Activated T-cell treated with anti-CD3 and anti-CD28 coated beads for 4 hours (primary cell): ENCODE measurements at regions not wholly inside any gene's neighbourhood (a gene's known extent, or its start where the extent isn't known, plus 50 kb on each side); places are given as distances from the start of the nearest gene placed in this dataset.
"Not testable (repeated sequence)": the region's sequence is repeated elsewhere in the genome, so short reads cannot be mapped to it uniquely, and the experiment has no call there.

ENCODE experiments used
- DNase-seq: peaks from one replicate; pipeline ENCODE4 v3.0.0-alpha.2; 2020

DNA sequence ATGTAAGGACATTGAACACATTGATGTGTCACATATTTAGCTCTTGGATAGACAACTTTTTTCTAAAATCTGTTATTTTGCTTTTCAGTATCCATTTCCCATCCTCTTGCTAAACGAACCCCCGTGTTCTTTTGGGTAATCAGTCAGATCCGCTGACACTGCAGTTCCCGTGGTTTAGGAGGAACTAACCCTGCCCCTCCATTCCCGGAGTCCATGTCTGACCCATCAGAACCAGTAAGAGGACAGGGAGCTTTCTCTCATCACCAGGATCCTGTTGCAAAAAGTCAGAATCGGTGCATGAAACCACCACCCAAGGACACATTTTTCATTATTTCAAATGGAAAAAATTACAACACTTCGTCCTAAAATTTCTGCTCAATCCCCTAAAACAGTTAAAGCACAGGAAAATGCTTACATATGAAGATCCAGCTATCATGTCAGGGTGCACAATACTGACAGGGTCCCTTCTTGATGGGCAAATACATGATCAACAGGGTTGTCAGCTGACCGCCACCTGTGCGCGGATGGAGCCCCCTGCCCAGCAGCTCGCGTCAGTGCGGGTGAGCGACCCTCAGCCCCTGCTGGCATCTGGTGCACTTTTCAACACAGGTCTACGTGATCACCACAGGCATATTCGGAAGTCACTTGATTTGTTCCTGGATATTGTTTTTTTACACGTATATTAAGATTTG is 276.8 kb downstream of the ADGRD1 start:
- no peak for DNase-seq

DNA sequence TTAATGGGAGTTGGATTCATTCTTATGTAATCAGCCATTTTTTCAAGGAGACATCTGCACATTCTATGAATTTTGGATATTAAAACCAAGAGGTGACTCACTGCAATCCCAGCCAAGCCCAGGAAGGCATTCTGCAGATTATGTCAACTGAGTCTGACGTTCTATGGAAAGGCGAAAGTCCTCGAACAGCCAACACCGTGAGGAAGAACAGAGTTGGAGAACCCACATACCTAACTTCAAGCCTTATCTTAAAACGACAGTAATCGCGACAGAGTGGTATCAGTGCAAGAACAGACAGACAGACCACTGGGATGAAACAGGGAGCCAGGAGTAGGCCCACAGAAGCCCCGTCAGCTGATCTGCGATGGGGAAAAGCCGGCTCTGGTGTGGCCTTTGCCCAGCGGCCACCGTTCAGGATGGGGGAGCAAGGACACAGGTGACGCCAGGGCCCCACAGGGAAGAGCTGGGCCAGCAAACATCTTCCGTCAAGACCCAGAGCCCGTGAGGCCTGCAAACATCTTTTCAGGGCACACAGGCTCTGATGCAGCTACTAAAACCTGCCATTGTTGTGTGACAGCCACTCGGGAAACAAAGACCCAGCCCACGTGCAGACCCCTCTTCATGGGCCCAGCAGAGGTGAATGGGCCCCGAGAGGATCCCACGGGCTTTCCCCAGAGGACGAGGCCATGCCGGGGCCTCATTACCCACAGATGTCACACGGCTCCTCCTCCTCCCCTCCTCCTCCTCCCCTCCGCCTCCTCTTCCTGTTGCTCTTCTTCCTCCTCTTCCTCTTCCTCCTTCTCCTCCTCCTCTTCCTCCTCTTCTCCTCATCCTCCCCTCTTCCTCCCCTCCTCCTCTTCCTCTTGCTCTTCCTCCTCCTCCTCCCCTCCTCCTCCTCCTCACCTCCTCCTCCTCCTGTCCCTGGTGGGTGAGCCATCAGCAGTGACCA is 277.6 kb downstream of the ADGRD1 start:
- DNase-seq: no peak

DNA sequence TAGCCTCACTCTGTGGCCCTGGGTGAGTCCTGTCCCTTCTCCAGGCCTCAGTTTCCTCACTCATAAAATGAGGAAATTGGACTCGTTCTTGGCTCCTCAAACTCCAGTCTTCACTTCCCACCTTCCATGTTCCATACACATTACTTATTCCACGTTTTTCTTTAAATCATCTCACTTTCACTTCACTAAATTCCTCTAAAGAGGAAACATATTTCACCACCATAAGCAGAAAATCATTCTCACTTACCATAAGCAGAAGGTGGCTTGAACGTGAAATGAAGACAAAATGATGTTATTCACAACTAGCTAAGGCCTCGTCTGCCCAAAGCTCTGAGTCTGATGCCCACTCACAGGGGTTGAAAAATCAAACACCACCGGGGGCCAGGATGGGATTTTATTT is 278.3 kb downstream of the ADGRD1 start:
- no peak for DNase-seq

DNA sequence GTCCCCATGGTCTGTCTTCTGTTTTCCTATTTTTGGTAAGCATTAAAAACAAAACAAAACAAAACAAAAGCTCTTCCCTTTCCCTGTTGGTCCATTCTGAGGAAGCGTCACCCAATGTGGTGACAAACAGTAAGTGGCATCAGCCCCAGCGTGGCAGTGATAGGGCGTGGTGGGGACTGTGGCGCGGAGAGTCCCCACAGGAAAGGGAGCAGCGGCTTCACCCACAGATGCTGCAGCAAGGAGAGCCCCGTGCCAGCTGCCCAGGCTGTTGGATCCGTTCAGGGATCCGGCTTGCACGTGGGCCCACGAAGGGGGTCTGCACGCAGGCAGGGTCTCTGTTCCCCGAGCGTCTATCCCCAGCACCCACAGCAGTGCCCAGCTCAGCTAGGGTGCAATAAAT is 279.2 kb downstream of the ADGRD1 start:
- not testable (repeated sequence) for DNase-seq

DNA sequence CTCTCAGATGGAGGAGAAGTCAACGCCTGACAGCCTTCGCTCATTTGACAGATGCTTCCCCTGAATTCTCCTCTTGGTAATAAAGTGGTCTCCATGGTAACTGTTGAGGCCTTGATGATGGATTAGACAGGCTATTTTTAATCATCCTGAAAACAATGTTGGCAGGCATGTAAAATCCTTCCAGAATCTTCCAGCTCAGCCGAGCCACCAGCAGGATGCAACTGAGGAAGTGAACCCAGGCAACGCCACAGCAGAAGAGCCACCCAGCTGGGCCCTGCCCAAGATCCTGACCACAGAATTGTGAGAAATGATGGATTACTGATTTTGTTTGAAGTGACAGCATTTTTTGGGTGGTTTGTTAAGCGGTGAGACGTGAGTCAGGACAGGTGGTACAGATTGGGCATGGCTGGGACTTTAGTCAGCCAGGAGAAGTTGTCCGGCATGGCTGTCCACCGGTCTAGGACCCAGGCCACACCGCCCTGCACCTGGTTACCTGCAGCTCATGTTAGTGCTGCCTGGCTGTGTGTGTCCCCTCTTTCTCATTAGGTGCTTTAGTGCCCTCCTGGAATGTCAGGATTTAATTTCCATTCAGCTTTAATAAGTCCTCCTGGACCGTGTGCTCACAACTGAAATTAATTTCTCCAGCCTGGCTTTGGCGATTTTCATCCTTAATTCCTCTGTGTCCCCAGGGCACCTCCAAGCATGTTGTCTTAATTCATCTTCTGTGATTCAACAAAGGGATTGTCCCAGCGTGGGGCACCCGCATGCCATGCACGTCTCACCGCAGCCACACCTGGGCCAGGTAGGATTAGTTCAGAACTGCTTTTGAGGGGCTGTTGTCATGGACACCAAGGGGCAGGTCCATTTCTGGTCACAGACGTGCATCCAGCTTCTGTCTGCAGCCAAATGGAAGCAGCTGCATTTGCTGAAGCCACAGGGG is 280.4 kb downstream of the ADGRD1 start:
- DNase-seq: not testable (repeated sequence)

DNA sequence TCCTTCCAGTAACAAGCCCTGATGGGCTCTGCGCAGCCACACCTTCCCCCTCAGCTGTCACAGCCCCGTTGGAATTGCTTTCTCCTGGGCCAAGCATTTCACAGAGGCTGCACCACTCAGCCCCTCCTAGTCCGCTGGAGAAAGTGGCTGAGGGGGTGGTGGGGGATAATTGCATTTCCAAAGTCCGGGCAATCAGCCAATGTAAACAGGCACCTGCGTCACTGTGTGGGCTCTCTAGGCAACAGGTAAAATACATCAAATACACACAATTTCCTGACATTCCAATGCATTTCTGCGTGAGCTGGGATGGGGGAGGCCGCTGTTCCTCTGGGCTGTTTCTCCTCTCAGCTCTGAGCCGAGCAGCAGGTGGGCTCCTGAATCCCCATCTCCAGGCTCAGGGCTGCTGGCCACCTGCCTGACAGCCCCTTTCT is 281.1 kb downstream of the ADGRD1 start:
- not testable (repeated sequence) for DNase-seq

DNA sequence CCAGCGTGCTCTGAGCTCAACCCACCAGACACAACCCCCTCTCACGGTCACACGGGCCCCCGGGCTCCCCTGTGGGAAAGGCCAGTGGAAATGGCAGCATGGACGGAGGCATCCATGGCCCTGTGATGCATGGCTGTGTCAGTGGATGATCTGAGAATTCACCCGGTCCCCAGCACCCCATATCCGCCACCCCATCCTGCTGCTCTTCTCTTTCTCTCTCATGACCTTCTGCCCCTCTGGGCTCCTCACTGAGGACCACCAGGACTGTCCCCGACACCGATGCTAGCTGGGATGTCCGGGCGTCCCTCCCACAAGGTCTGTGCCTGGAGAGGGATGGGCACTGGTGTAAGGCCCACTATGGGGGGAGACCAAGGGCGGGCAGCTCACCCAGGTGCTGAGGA is 282.2 kb downstream of the ADGRD1 start:
- no peak for DNase-seq

DNA sequence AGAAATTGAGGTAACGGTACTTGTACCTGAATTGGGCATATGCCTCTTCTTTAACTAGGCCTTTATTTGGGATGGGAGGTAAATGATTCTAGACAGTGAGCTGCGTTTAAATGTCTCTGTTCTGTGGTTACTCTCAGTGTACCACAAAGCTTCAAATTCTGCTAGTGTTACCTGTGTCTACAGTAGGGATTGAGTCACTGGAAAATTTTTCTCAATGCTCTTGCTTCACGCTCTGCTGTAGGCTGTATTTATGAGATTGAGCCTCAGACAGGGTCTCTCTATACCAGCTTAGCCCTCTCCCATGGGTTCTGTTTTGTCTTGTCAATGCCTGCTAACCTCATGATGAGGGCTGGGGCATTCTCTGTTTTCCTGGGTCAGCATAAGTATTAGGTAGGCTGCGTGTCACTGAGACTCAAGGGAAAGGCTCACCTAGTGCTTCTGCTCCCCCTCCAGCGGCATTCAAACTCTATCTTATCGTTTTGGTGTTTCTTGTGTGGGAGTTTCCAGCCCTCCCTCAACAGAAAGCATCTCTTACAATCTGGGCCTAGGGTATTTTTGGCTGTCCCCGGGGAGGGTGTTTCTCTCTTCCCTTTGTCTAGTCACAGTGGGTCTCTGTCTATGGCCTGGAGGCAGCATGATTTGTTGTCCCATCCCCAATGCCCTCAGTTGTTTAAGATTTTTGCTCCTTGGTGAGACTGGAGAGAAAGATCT is 285.8 kb downstream of the ADGRD1 start:
- no peak for DNase-seq

DNA sequence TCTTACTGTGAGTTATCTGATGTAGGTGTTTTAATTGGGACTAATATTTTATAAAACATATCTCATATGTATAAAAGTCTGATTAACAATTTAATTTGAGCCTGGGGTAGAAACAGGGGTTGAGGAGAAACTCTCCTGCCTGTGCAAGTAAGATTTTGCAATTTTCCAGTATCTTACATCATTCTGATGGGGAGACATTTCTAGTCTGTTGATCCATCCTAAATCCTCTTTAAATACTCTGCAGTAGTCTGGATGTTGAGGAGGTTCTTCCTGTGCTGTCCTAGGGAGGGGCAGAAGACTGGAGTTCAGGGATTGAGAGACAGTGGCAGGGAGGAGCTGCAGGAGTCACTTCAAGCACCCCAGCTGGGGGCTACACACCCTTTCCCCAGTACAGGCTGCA is 287.8 kb downstream of the ADGRD1 start:
- no peak for DNase-seq

DNA sequence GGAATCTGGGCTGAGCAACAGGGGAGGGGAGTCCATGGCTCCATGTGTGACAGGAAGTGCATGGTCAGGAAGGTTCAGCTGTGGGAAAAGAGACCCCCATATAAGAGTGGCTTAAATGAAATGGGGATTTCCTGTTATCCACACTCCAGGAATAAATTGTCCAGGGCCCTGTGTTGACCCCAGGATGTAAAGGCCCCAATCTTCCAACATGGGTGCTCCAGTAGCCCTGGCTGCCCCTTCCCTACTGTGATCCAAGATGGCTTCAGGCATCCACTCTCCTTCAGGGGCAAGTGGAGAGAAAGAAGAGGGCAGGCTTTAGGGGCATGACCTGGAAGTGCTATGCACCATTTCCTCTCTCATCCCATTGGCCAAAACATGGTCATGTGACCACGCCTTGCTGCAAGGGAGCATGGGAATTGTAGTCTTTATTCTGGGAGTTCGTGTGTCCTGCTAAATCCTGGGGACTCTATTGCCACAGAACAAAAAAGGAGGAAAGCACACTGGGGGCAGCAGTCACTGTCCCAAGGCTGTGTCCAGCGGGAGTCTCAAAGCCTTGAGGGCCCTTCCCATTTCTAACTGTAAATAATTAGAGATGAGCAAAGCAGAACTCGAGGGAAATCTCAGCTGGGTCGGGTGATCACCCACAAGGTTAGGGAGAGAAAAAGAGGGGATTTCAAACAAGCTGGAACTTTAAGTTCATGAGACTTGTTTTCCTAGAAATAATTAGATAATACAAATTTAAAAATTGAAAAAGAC is 289.2 kb downstream of the ADGRD1 start:
- DNase-seq: no peak

DNA sequence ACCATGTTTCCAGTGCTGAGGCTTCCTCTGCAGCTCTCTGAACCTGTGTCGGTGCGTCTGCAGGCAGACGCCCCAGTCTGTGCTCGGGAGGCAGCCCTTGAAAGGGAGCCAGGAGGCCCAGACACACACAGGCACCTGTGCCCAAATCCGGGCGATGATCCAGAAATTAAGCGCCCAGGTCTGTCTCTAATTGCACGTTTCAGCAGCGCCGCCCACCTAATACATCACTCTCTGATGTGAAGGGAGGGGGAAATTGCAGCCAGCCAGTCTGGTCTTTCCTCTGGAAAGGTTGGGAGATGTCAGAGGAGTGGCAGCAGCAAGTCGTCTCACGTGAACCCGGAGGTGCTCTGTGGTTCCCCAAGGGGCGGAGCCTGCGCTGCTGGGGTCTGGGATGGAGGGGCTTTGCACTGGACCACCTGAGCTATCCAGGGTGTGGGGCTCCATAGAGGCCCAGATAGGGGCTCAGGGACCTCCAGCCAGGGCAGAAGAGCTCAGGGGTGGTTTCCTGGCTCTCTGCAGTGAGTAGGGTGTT is 290.5 kb downstream of the ADGRD1 start:
- not testable (repeated sequence) for DNase-seq

DNA sequence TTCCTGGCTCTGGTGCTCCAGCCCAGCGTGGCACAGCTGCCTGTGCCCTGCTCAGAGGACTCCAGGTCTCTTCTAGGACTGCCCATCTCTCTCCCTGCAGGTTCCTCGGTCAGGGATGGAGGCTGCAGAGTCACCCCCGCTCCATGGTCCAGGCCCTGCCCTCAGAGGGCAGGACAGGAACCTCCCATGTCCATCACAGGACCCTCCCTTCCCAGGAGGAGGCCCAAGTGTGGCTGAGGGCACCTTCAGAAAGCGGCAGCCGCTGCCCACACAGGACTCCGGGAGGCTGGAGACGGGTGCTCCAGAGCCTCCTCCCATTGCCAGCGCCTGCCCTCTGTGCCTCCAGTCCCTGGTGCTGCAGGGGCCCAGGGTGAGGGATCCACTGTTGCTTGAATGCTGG is 291.5 kb downstream of the ADGRD1 start:
- not testable (repeated sequence) for DNase-seq

DNA sequence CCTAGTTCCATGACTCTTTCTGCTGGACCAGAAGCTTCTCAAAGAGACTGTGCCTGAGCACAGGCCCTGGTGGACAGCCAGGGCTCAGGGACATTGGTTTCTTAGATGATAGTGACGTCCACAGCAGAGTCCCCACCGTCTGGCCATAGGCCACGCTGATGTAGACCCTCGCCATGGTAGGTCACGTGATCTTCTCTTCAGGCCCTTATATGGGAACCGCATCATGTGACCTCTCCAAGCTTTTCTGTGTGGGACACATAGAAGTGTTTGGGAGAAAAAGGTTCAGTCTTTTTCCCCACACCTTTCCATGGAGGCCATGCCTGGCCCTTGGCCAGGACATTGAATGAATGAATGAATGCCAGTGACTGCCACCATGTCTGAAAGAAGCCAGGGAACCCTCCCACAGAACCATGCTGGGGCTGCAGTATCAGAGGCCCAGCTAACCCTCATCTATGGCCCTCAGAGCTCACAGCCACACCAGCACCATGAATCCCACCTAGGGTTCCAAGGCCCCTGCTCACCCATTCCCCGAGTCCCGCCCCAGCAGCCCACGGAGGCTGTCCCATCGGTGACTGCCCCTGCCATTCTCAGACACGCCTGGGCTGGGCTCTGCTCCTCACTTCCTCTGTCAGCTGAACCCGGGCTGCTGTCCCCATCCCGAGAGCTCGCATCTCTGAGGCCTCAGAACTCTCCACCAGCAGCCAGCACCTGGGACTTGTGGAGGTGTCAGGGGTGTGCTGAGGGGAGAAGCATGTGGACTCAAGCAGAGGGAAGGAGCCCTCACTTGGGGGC is 292.1 kb downstream of the ADGRD1 start:
- DNase-seq: no peak

DNA sequence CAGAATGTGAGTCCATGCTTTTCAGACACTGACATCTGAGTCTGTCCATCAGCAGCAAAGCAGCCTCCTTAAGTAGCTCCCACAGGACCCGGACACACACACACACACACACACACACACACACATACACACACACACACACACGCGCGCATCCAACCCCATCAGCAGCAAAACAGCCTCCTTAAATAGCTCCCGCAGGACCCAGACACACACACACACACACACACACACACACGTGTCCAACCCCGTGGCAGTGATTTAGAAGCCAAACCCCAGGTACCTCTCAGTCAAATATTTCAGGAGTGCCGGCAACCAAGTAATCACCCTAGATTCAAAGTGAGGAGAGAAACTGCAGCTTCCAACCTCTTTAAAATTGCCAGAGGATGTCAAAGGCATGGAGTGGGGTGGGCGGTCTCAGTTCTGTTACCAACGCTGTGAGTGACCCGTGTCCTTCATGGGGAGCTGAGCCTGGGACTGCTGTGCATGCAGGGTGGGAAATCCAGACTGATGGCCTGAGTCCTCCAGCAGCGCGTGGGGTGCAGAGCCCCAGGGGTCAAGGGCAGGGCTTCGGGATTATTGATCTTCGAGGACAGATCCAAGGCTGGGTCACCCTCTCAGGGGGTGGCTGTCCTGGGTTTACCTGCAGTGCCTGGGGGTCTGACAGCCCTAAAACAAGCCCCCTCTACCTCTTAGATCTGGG is 293.5 kb downstream of the ADGRD1 start:
- not testable (repeated sequence) for DNase-seq

DNA sequence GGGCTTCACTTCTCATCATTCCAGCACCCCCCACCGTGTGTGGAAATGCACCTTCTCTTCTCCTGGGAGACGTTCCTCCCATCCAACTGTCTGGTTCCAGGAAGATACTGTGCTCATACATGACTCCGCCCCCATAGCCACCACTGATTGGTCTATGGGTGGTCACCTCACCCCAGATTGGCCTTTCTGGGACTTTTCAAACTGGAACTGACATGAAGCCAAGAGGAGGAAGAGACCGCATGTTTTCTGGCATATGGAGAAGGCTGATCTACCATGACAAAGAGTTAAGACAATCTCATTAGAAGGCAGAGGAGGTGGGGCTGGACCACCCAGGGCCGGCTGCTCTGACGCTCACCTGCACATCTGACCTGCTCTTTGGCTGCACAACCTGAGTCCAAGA is 294.2 kb downstream of the ADGRD1 start:
- DNase-seq: not testable (repeated sequence)

DNA sequence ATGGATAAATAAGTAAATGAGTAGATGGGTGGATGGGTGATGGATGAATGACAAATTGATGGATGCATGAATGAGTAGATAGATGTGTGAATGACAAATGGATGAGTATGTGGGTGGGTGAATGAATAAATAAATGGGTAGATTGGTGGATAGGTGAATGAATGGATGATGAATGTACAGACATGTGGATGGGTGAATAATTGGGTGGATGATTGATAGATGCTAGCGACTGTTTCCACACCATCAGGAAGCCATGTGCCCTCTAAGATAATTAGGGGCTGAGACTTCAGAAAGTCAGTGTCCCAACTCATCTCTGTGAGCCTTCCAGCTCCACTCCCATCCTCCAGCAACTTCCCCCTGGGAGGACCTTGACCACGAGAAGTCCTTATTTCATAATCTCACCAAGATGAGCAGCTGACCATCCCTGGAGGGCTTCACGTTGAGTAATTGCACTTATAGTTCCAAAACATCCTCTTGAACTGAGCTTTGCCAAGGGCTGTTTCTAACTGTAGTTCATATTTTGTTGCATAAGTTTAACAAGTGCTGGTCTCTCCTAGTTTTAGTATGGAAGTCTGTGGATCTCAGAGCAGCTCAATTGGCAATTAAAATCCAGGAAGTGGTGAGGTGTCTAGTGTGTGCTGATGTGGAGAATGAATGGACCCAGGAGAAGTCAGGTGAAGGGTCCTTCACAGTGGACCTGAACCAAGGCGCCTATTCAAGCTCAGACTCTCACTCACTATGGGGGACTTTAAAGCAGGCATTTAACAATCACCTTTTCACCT is 295.7 kb downstream of the ADGRD1 start:
- DNase-seq: no peak

DNA sequence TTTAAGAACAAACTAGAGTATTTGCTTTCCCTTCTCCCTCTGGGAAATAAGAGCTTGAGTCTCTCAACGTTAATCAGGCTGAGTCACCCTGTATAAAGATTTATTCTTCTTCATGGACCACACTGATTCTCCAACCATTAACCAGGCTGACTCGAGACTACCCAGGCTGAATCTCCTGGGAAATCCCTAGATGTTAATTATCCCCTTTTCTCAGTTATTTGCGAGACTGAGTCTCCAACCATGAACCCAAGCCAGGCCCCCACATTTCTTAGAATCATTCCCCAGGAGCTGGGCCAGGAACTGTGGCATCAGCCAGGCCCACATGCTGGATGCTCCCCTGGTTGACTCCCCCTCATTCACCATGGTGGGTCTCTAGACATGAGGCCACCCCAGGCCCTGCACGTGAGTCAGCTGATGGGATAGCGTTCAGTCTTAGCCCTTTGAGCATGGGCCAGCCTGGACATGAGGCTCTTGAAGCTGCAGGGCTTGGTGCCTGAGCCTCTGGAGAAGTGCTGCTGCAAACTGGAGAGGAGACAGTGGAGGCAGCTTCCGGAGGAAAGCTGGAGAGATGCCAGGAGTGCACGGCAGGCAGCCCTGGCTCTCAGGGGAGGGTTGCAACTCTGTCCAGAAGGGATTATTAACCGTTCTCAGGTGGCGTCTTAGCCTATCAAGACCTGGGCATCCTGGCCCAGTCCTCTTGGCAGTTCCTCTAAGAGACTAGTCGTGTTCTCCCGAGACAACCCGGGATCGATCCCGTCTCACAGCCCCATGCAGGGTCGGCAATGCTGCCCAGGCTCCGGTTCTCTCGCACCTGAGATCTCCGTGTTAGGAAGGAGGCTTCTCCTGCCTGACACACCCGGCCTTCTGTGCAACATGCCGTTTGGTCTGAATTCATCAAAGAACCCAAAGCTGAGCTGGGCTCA is 296.6 kb downstream of the ADGRD1 start:
- DNase-seq: no peak

DNA sequence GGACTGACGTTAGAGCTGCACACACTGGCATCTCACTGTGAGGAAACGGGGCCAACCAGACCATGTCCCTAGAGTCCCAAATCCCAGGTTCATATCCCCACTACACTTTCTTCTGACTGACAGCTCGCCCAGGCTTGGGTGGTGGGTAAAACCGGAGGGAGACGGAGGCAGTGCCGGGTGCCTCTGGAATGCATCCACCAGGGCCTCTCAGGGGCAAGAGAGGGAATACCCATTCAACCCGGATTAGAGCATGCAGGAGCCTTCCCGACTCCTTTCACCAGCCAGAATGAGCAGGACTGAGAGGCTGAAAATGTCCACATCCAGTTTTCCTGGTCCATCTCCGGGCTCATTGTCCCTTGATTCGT is 297.2 kb downstream of the ADGRD1 start:
- no peak for DNase-seq
